C4-2B (cell line): ENCODE measurements at regions not wholly inside any gene's neighbourhood (a gene's known extent, or its start where the extent isn't known, plus 50 kb on each side); places are given as distances from the start of the nearest gene placed in this dataset.

Experiments
- CTCF ChIP-seq: fragments of 450-650 bp; conservative IDR thresholded peaks from 2 replicates; pipeline ENCODE4 v1.5.1; 2017; ENCODE audit warnings: mild to moderate bottlenecking
- ZFX ChIP-seq: fragments of 450-650 bp; IDR thresholded peaks from 2 replicates; pipeline ENCODE4 v1.6.1; 2017

GRCh38 chr4:14434483-14434882 lies 567.8 kb upstream of the CPEB2 start:
- TF ChIP-seq CTCF (no peak), ZFX (no peak)
